Neuronal stem cell (in vitro differentiated cells): ENCODE measurements at regions not wholly inside any gene's neighbourhood (a gene's known extent, or its start where the extent isn't known, plus 50 kb on each side); places are given as distances from the start of the nearest gene placed in this dataset.

Experiments
- DNase-seq: peaks from one replicate; pipeline ENCODE4 v3.0.0-alpha.2; 2013; ENCODE audit warnings: low spot score
- H2AFZ ChIP-seq: one replicate; pipeline ENCODE4 v1.6.1; 2013; ENCODE audit warnings: mild to moderate bottlenecking, low read length, inconsistent platforms
- H2AK5ac ChIP-seq: 2 replicates; pipeline ENCODE4 v1.6.1; 2013; ENCODE audit warnings: low read depth, mild to moderate bottlenecking, inconsistent platforms, low read length, moderate library complexity, mixed read lengths
- H2BK120ac ChIP-seq: 2 replicates; pipeline ENCODE4 v1.6.1; 2013; ENCODE audit warnings: low read depth, mild to moderate bottlenecking, inconsistent platforms, low read length, moderate library complexity, mixed read lengths
- H2BK12ac ChIP-seq: one replicate; pipeline ENCODE4 v1.6.1; 2013; ENCODE audit warnings: low read length, inconsistent platforms
- H2BK15ac ChIP-seq: 2 replicates; pipeline ENCODE4 v1.6.1; 2013; ENCODE audit warnings: mild to moderate bottlenecking, low read length, inconsistent platforms, mixed read lengths
- H2BK5ac ChIP-seq: one replicate; pipeline ENCODE4 v1.6.1; 2013; ENCODE audit warnings: inconsistent platforms, mild to moderate bottlenecking, low read length, moderate library complexity
- H3K14ac ChIP-seq: one replicate; pipeline ENCODE4 v1.6.1; 2013; ENCODE audit warnings: low read length, inconsistent platforms
- H3K18ac ChIP-seq: 2 replicates; pipeline ENCODE4 v1.6.1; 2013; ENCODE audit warnings: low read length, inconsistent platforms
- H3K23ac ChIP-seq: 2 replicates; pipeline ENCODE4 v1.6.1; 2013; ENCODE audit warnings: low read depth, mild to moderate bottlenecking, mixed read lengths, low read length, inconsistent platforms; ENCODE audit not compliant: poor library complexity
- H3K27ac ChIP-seq: replicated peaks from 3 replicates; pipeline ENCODE4 v1.5.1; 2013; ENCODE audit warnings: low read length, inconsistent platforms
- H3K27me3 ChIP-seq, 3 experiments: 2 replicates each; pipeline ENCODE4 v1.6.1; 2013; ENCODE audit warnings: low read length in 3 of 3, mild to moderate bottlenecking in 2 of 3, inconsistent platforms in 1 of 3, low read depth in 1 of 3, mixed read lengths in 1 of 3, moderate library complexity in 1 of 3; ENCODE audit not compliant: control insufficient read depth in 3 of 3, insufficient read depth in 3 of 3
- H3K36me3 ChIP-seq, 2 donors: replicated peaks in 1 of 2; 2 replicates each; pipeline ENCODE4 v1.6.1; 2013; ENCODE audit warnings: low read length in 2 of 2; ENCODE audit not compliant: control insufficient read depth in 2 of 2, insufficient read depth in 2 of 2
- H3K4ac ChIP-seq: 2 replicates; pipeline ENCODE4 v1.6.1; 2013; ENCODE audit warnings: inconsistent platforms, mild to moderate bottlenecking, low read length, moderate library complexity
- H3K4me1 ChIP-seq, 2 donors: 1 replicate in 1 of 2; 2 replicates in 1 of 2; pipeline ENCODE4 v1.6.1; 2013; ENCODE audit warnings: low read length in 2 of 2, low read depth in 1 of 2; ENCODE audit not compliant: control insufficient read depth in 2 of 2, insufficient read depth in 1 of 2
- H3K4me2 ChIP-seq: one replicate; pipeline ENCODE4 v1.6.1; 2013; ENCODE audit warnings: mild to moderate bottlenecking, low read length, inconsistent platforms; ENCODE audit not compliant: insufficient read depth, poor library complexity, severe bottlenecking
- H3K4me3 ChIP-seq, 2 donors: 2 replicates each; pipeline ENCODE4 v1.5.1; 2013; ENCODE audit warnings: low read length in 2 of 2, mild to moderate bottlenecking in 2 of 2, inconsistent platforms in 1 of 2, moderate library complexity in 1 of 2
- H3K79me1 ChIP-seq: one replicate; pipeline ENCODE4 v1.6.1; 2013; ENCODE audit warnings: low read depth, mild to moderate bottlenecking, inconsistent platforms, low read length, moderate library complexity
- H3K9ac ChIP-seq: one replicate; pipeline ENCODE4 v1.6.1; 2013; ENCODE audit warnings: mild to moderate bottlenecking, low read depth, low read length, inconsistent platforms; ENCODE audit not compliant: poor library complexity
- H3K9me3 ChIP-seq, 2 donors: replicated peaks in 1 of 2; 2 replicates each; pipeline versions ENCODE3 to v1.6.1; 2013; ENCODE audit warnings: low read length in 2 of 2, mild to moderate bottlenecking in 2 of 2, inconsistent platforms in 1 of 2, low read depth in 1 of 2, mixed read lengths in 1 of 2, moderate library complexity in 1 of 2; ENCODE audit not compliant: control insufficient read depth in 2 of 2, insufficient read depth in 1 of 2
- H4K8ac ChIP-seq: one replicate; pipeline ENCODE4 v1.6.1; 2013; ENCODE audit warnings: low read depth, mild to moderate bottlenecking, inconsistent platforms, low read length, moderate library complexity
- H4K91ac ChIP-seq: one replicate; pipeline ENCODE4 v1.6.1; 2013; ENCODE audit warnings: low read length, low read depth, mild to moderate bottlenecking, inconsistent platforms; ENCODE audit not compliant: poor library complexity
- WGBS, 2 donors: extraction: QIAGEN DNeasy Blood & Tissue Kit; methylation state at CpG; one replicate each; pipeline ENCODE4 v1.1.7; 2013; ENCODE audit warnings: missing lambda C conversion rate in 2 of 2, mixed read lengths in 1 of 2; ENCODE audit not compliant: insufficient read length in 2 of 2, insufficient replicate concordance in 1 of 2; ENCODE audit errors: extremely low coverage in 2 of 2; 5-methylcytosine and 5-hydroxymethylcytosine counted together

GRCh38 chr13:50101590-50101989 is 86.3 kb downstream of the KCNRG start:
- Histone ChIP-seq H2BK12ac (no peak overlapping the region), H3K18ac (no peak overlapping the region), H2BK120ac (no peak overlapping the region), H3K36me3 (peaks cover 3 to 5% of the 10 kb centered on the region in 2 donors), H2BK15ac (no peak overlapping the region), H2BK5ac (no peak overlapping the region), H3K27me3 (no peaks in the 10 kb centered on the region), H3K4ac (no peak overlapping the region), H3K79me1 (peaks cover 2% of the 10 kb centered on the region), H3K9ac (no peak overlapping the region), H3K27ac (no peak overlapping the region), H3K23ac (no peak overlapping the region), H2AFZ (no peak overlapping the region), H3K4me1 (no peaks in the 10 kb centered on the region), H3K14ac (no peak overlapping the region), H4K91ac (no peak overlapping the region), H4K8ac (no peak overlapping the region), H3K4me2 (no peak overlapping the region), H3K4me3 (no peak overlapping the region), H2AK5ac (no peak overlapping the region), H3K9me3 (peaks cover 6 to 22% of the 10 kb centered on the region in 2 donors)
- DNase-seq = no peak

DNA sequence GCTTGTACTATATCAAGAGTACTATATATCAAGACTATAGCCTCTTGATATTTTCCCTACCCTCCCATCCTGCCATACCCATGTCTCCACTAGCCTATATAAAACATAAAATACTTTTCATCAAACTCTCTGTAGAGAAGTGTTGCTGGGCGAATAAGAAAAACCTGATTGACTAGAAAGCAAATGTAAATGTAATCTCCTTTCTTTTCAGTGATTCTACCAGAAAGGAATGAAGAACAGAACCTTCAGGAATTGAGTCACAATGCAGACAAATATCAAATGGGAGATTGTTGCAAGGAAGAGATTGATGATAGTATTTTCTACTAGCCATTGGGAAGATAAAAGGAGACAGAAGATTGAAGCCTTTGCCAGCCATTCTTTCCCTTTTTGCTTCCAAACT is 89.2 kb downstream of the KCNRG start:
- H3K4me3 ChIP-seq = no peak overlapping the region
- H3K4me2 ChIP-seq = no peak overlapping the region
- H3K79me1 ChIP-seq = peaks cover under 1% of the 10 kb centered on the region
- no peak overlapping the region for H3K4ac ChIP-seq
- H3K14ac ChIP-seq = no peak overlapping the region
- H4K8ac ChIP-seq = no peak overlapping the region
- H3K27me3 ChIP-seq = no peaks in the 10 kb centered on the region
- H2AK5ac ChIP-seq = no peak overlapping the region
- no peak overlapping the region for H2BK12ac ChIP-seq
- H2AFZ ChIP-seq = no peak overlapping the region
- no peak overlapping the region for H2BK5ac ChIP-seq
- no peak overlapping the region for H3K27ac ChIP-seq
- H3K18ac ChIP-seq = no peak overlapping the region
- H4K91ac ChIP-seq = no peak overlapping the region
- H2BK15ac ChIP-seq = no peak overlapping the region
- no peak overlapping the region for H3K9ac ChIP-seq
- H3K9me3 ChIP-seq = peaks cover 2 to 6% of the 10 kb centered on the region in 2 donors
- no peak overlapping the region for H3K23ac ChIP-seq
- no peaks in the 10 kb centered on the region for H3K4me1 ChIP-seq
- WGBS, 2 donors = no CpG with 5 or more reads among the region's 1 CpG
- peaks cover under 1 to 2% of the 10 kb centered on the region in 2 donors for H3K36me3 ChIP-seq
- no peak for DNase-seq
- no peak overlapping the region for H2BK120ac ChIP-seq

DNA sequence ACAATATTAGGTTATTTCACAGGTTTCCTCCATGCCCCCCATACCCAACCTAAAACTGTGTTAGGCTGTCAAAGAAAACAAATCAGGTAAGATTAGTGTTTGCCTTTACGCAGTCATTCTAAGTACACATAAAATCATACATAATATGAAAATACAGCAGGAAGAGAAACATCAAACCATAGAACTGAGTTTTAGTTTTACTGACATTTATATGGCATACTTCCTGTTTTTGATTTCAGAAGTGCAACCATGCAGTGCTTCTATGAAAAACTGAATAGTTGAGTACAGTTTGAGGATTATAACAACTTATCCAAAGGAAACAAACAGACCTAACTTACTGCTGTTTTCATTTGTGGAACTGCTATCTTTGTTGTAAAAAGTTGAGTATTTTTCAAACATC is 91.3 kb downstream of the KCNRG start:
- Histone ChIP-seq H3K4me1 (no peaks in the 10 kb centered on the region), H4K91ac (no peak overlapping the region), H2BK12ac (no peak overlapping the region), H2BK5ac (no peak overlapping the region), H2BK15ac (no peak overlapping the region), H3K4me2 (no peak overlapping the region), H3K27ac (no peak overlapping the region), H3K4me3 (no peak overlapping the region), H3K14ac (no peak overlapping the region), H3K18ac (no peak overlapping the region), H3K9me3 (no peaks in the 10 kb centered on the region), H2AFZ (no peak overlapping the region), H3K4ac (no peak overlapping the region), H3K9ac (no peak overlapping the region), H4K8ac (no peak overlapping the region), H2AK5ac (no peak overlapping the region), H3K79me1 (no peaks in the 10 kb centered on the region), H3K27me3 (no peaks in the 10 kb centered on the region), H3K23ac (no peak overlapping the region), H3K36me3 (no peaks in the 10 kb centered on the region), H2BK120ac (no peak overlapping the region)
- no CpG with 5 or more reads among the region's 1 CpG for WGBS, 2 donors
- no peak for DNase-seq

DNA sequence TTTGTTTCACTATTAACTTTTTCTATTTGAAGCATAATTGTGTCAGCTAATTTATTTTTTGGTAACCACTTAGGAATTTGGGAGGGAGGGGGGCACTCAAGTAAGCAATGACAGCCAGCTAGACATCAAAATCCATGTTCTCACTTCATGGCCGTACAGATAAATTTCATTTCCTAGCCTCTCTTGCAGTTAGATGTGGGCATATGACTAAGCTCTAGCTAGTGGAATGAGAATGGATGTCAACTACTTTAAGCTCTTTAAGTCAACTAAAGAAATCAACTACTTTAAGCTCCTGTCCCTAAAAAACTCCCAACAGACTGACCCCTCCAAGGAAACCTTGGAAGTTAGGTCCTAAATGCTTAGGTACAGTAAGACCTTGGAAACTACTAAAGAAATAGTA is 92.0 kb downstream of the KCNRG start:
- Histone ChIP-seq H3K4me3 (no peak overlapping the region), H3K4me1 (no peaks in the 10 kb centered on the region), H2BK15ac (no peak overlapping the region), H3K4me2 (no peak overlapping the region), H2AFZ (no peak overlapping the region), H3K18ac (no peak overlapping the region), H3K79me1 (no peaks in the 10 kb centered on the region), H2BK12ac (no peak overlapping the region), H2BK120ac (no peak overlapping the region), H3K27me3 (no peaks in the 10 kb centered on the region), H3K9me3 (no peaks in the 10 kb centered on the region), H4K91ac (no peak overlapping the region), H3K27ac (no peak overlapping the region), H2BK5ac (no peak overlapping the region), H3K9ac (no peak overlapping the region), H4K8ac (no peak overlapping the region), H3K36me3 (no peaks in the 10 kb centered on the region), H3K4ac (no peak overlapping the region), H2AK5ac (no peak overlapping the region), H3K14ac (no peak overlapping the region), H3K23ac (no peak overlapping the region)
- WGBS, 2 donors = no CpG with 5 or more reads among the region's 1 CpG
- no peak for DNase-seq
